Heart left ventricle (tissue), 13 donors: ENCODE measurements at regions not wholly inside any gene's neighbourhood (a gene's known extent, or its start where the extent isn't known, plus 50 kb on each side); places are given as distances from the start of the nearest gene placed in this dataset.

ENCODE experiments used
- CTCF ChIP-seq, 12 donors: fragments of 200-600 bp; sonication (generic) in 4 of 12; IDR thresholded peaks; one replicate each; pipeline versions ENCODE4 v1.5.0 to v1.8.0; 2018 to 2022; ENCODE audit warnings: antibody characterized with exemption in 12 of 12, mild to moderate bottlenecking in 5 of 12
- POLR2A ChIP-seq, 2 donors: fragments of 450-650 bp; IDR thresholded peaks; one replicate each; pipeline ENCODE4 v1.6.1; 2017; ENCODE audit warnings: antibody characterized with exemption in 2 of 2, mild to moderate bottlenecking in 2 of 2, moderate library complexity in 2 of 2
- donor health status: ischemic (EF 13 %, LVEDD 7.1; RV severe dilation, severe dysfunction).
- donor health status: DM: no; HTN: yes; CAD: no.
- donor health status: DM: no; HTN: no; CAD: no.
- donor health status: ischemic (EF 25% LVEDD 6.9; RV normal size, moderate dysfunction).
- donor health status: ischemic (EF 25% LVEDD 5.7; RV mildly dilated, moderate dysfunction).
- donor health status: ischemic (EF 35%, LVEDD 5.7; RV mildly dilated, moderate dysfunction).
- donor health status: nonischemic (EF 11% LVEDD 7.7; RV severe dilation, severe dysfunction).
- donor health status: DM: yes; HTN: yes; CAD: no.
- donor health status: PGD.
- donor health status: ischemic (EF 29% LVEDD 5.4; RV normal size, mild dysfunction).
- donor health status: nonischemic (EF 23%, LVEDD 6.1; RV moderate dilation, normal function).

GRCh38 chr14:53209370-53209769 is 56.2 kb upstream of the DDHD1 start:
- no peak for TF ChIP-seq CTCF (IDR thresholded peaks at IDR 0.05)
- no peak for TF ChIP-seq POLR2A (IDR thresholded peaks at IDR 0.05)
